ENCODE measurements at regions not wholly inside any gene's neighbourhood (a gene's known extent, or its start where the extent isn't known, plus 50 kb on each side); places are given as distances from the start of the nearest gene placed in this dataset.
"Not testable (repeated sequence)": the region's sequence is repeated elsewhere in the genome, so short reads cannot be mapped to it uniquely, and the experiment has no call there.

- not testable (repeated sequence) for DNase-seq (ENCODE audit: low spot score)
Measured at GRCh38 chr2:147414656-147415055, 430.2 kb upstream of the ACVR2A start.

GRCh38 chr2:147408357-147408756, 436.5 kb upstream of the ACVR2A start:
- no peak for DNase-seq (ENCODE audit: low spot score)

- DNase-seq (ENCODE audit: low spot score) = no peak
Measured at GRCh38 chr2:147405651-147406050, 439.2 kb upstream of the ACVR2A start.

GRCh38 chr2:147398996-147399395, 445.8 kb upstream of the ACVR2A start:
- no peak for DNase-seq (ENCODE audit: low spot score)

GRCh38 chr2:147398301-147398700, 446.5 kb upstream of the ACVR2A start:
- DNase-seq (ENCODE audit: low spot score) = no peak

GRCh38 chr2:147396890-147397289, 447.9 kb upstream of the ACVR2A start:
- DNase-seq (ENCODE audit: low spot score) = no peak

GRCh38 chr2:147394179-147394790, 450.5 kb upstream of the ACVR2A start:
- DNase-seq (ENCODE audit: low spot score) = no peak

- no peak for DNase-seq (ENCODE audit: low spot score)
Measured at GRCh38 chr2:147392180-147392579, 452.6 kb upstream of the ACVR2A start.

GRCh38 chr2:147390475-147390874, 454.4 kb upstream of the ACVR2A start:
- no peak for DNase-seq (ENCODE audit: low spot score)

- DNase-seq (ENCODE audit: low spot score) = no peak
Measured at GRCh38 chr2:147389218-147389617, 455.6 kb upstream of the ACVR2A start.

- DNase-seq (ENCODE audit: low spot score) = no peak
Measured at GRCh38 chr2:147388217-147388616, 456.6 kb upstream of the ACVR2A start.

GRCh38 chr2:147386284-147386683, 458.5 kb upstream of the ACVR2A start:
- no peak for DNase-seq (ENCODE audit: low spot score)

GRCh38 chr2:147385600-147385999, 459.2 kb upstream of the ACVR2A start:
- no peak for DNase-seq (ENCODE audit: low spot score)

GRCh38 chr2:147384659-147385058, 460.2 kb upstream of the ACVR2A start:
- DNase-seq (ENCODE audit: low spot score) = no peak

- DNase-seq (ENCODE audit: low spot score) = peak; percentile 45
Measured at GRCh38 chr2:147382322-147382948, 462.4 kb upstream of the ACVR2A start.

GRCh38 chr2:147378403-147378802, 466.4 kb upstream of the ACVR2A start:
- no peak for DNase-seq (ENCODE audit: low spot score)

- no peak for DNase-seq (ENCODE audit: low spot score)
Measured at GRCh38 chr2:147375073-147375472, 469.8 kb upstream of the ACVR2A start.

GRCh38 chr2:147374423-147374811, 470.4 kb upstream of the ACVR2A start:
- no peak for DNase-seq (ENCODE audit: low spot score)

- no peak for DNase-seq (ENCODE audit: low spot score)
Measured at GRCh38 chr2:147373800-147374422, 470.9 kb upstream of the ACVR2A start.

GRCh38 chr2:147368306-147368705, 476.5 kb upstream of the ACVR2A start:
- DNase-seq (ENCODE audit: low spot score) = no peak

- no peak for DNase-seq (ENCODE audit: low spot score)
Measured at GRCh38 chr2:147366279-147366678, 478.6 kb upstream of the ACVR2A start.

GRCh38 chr2:147365622-147366021, 479.2 kb upstream of the ACVR2A start:
- DNase-seq (ENCODE audit: low spot score) = no peak

GRCh38 chr2:147364597-147364996, 480.2 kb upstream of the ACVR2A start:
- peak; percentile 9 for DNase-seq (ENCODE audit: low spot score)

GRCh38 chr2:147363181-147363580, 481.6 kb upstream of the ACVR2A start:
- peak; percentile 34 for DNase-seq (ENCODE audit: low spot score)

Data from kidney tubule cell (primary cell).